ENCODE measurements at regions not wholly inside any gene's neighbourhood (a gene's known extent, or its start where the extent isn't known, plus 50 kb on each side); places are given as distances from the start of the nearest gene placed in this dataset.

DNA sequence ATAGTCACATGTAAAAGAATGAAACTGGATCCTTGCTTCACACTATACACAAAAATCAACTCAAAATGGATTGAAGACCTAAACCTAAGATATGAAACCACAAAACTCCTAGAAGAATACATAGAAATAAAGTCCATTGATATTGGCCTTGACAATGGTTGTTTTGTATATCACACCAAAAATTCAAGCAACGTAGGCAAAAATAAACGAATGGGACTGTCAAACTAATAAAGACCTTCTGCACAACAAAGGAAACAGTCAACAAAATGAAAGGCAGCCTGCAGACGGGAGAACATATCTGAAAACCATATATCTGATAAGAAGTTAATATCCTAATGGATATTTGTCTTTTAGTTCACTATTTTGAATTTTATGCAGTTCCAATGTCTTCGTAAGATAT, 292.3 kb upstream of the CNTN5 start:
- peaks cover under 1% of the 10 kb centered on the region for H3K4me1 ChIP-seq (ENCODE audit: control insufficient read depth, extremely low read depth, insufficient read depth, low read length)
- H3K36me3 ChIP-seq (ENCODE audit: control insufficient read depth in 2 of 2, extremely low read depth in 1 of 2, insufficient read depth in 2 of 2, low read length in 2 of 2) = no peaks in the 10 kb centered on the region
- no peaks in the 10 kb centered on the region for H3K79me2 ChIP-seq (ENCODE audit: control insufficient read depth, insufficient read depth, low read length)
- TF ChIP-seq, protein P1, sequence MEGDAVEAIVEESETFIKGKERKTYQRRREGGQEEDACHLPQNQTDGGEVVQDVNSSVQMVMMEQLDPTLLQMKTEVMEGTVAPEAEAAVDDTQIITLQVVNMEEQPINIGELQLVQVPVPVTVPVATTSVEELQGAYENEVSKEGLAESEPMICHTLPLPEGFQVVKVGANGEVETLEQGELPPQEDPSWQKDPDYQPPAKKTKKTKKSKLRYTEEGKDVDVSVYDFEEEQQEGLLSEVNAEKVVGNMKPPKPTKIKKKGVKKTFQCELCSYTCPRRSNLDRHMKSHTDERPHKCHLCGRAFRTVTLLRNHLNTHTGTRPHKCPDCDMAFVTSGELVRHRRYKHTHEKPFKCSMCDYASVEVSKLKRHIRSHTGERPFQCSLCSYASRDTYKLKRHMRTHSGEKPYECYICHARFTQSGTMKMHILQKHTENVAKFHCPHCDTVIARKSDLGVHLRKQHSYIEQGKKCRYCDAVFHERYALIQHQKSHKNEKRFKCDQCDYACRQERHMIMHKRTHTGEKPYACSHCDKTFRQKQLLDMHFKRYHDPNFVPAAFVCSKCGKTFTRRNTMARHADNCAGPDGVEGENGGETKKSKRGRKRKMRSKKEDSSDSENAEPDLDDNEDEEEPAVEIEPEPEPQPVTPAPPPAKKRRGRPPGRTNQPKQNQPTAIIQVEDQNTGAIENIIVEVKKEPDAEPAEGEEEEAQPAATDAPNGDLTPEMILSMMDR (optimal IDR thresholded peaks at IDR 0.05 in 1 of 3, IDR thresholded peaks at IDR 0.05 in 1 of 3, conservative IDR thresholded peaks at IDR 0.05 in 1 of 3; ENCODE audit: extremely low read depth in 1 of 3, insufficient read depth in 2 of 3, low read length in 3 of 3) = no peak
- TF ChIP-seq EZH2 (IDR thresholded peaks at IDR 0.05; ENCODE audit: low read length) = no peak
- H4K20me1 ChIP-seq (ENCODE audit: control insufficient read depth, extremely low read depth, insufficient read depth, low read length) = no peaks in the 10 kb centered on the region
- H3K9me3 ChIP-seq (ENCODE audit: control insufficient read depth, low read depth, low read length) = no peaks in the 10 kb centered on the region
- no peak overlapping the region for H3K4me3 ChIP-seq (ENCODE audit: control insufficient read depth in 2 of 3, extremely low read depth in 1 of 3, insufficient read depth in 2 of 3, low read depth in 1 of 3, low read length in 3 of 3)
- no peaks in the 10 kb centered on the region for H3K27me3 ChIP-seq (ENCODE audit: control insufficient read depth, extremely low read depth, insufficient read depth, low read length)
- H3K27ac ChIP-seq (ENCODE audit: control insufficient read depth, insufficient read depth, low read length) = no peak overlapping the region
- dilution Hi-C loops (cut with MboI; ENCODE audit: extremely low pct_ligation_motif_present, low sequenced_read_pairs) = no loop called here
- no peak for FAIRE-seq
- no peaks in the 10 kb centered on the region for H3K9me1 ChIP-seq (ENCODE audit: control insufficient read depth, extremely low read depth, insufficient read depth, low read length)
- no peak overlapping the region for H2AFZ ChIP-seq (ENCODE audit: control insufficient read depth, low read length)
- H3K4me2 ChIP-seq (ENCODE audit: control insufficient read depth, extremely low read depth, insufficient read depth, low read depth, low read length) = no peak overlapping the region
- no peak for DNase-seq (ENCODE audit: low read depth, low spot score)
- H3K9ac ChIP-seq (ENCODE audit: control insufficient read depth, extremely low read depth, insufficient read depth, low read length) = no peak overlapping the region

DNA sequence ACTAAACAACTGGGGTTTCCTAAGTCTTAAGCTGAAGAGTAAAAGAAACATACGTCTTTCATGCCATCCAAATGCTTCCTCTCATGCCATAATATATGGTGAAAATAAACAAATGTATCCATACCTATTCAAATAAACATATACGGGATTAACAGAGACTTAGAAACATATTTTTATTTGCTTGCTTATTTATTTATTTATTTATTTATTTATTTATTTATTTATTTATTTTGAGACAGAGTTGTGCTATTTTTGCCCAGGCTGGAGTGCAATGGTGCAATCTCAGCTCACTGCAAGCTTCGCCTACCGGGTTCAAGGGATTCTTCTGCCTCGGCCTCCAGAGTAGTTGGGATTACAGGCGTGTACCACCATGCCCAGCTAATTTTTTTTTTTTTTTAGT, 291.6 kb upstream of the CNTN5 start:
- Histone ChIP-seq H3K9me1 (ENCODE audit: control insufficient read depth, extremely low read depth, insufficient read depth, low read length) (no peaks in the 10 kb centered on the region), H4K20me1 (ENCODE audit: control insufficient read depth, extremely low read depth, insufficient read depth, low read length) (no peaks in the 10 kb centered on the region), H3K27ac (ENCODE audit: control insufficient read depth, insufficient read depth, low read length) (no peak overlapping the region), H2AFZ (ENCODE audit: control insufficient read depth, low read length) (no peak overlapping the region), H3K4me3 (ENCODE audit: control insufficient read depth in 2 of 3, extremely low read depth in 1 of 3, insufficient read depth in 2 of 3, low read depth in 1 of 3, low read length in 3 of 3) (no peak overlapping the region), H3K36me3 (ENCODE audit: control insufficient read depth in 2 of 2, extremely low read depth in 1 of 2, insufficient read depth in 2 of 2, low read length in 2 of 2) (no peaks in the 10 kb centered on the region), H3K9ac (ENCODE audit: control insufficient read depth, extremely low read depth, insufficient read depth, low read length) (no peak overlapping the region), H3K4me1 (ENCODE audit: control insufficient read depth, extremely low read depth, insufficient read depth, low read length) (peaks cover 5% of the 10 kb centered on the region), H3K4me2 (ENCODE audit: control insufficient read depth, extremely low read depth, insufficient read depth, low read depth, low read length) (no peak overlapping the region), H3K9me3 (ENCODE audit: control insufficient read depth, low read depth, low read length) (no peaks in the 10 kb centered on the region), H3K79me2 (ENCODE audit: control insufficient read depth, insufficient read depth, low read length) (no peaks in the 10 kb centered on the region), H3K27me3 (ENCODE audit: control insufficient read depth, extremely low read depth, insufficient read depth, low read length) (no peaks in the 10 kb centered on the region)
- TF ChIP-seq, protein P1 (optimal IDR thresholded peaks at IDR 0.05 in 1 of 3, IDR thresholded peaks at IDR 0.05 in 1 of 3, conservative IDR thresholded peaks at IDR 0.05 in 1 of 3; ENCODE audit: extremely low read depth in 1 of 3, insufficient read depth in 2 of 3, low read length in 3 of 3) = no peak
- no peak for TF ChIP-seq EZH2 (IDR thresholded peaks at IDR 0.05; ENCODE audit: low read length)
- FAIRE-seq (no peak), DNase-seq (ENCODE audit: low read depth, low spot score) (no peak)
- dilution Hi-C loops (cut with MboI; ENCODE audit: extremely low pct_ligation_motif_present, low sequenced_read_pairs) = no loop called here
